ENCODE measurements at regions not wholly inside any gene's neighbourhood (a gene's known extent, or its start where the extent isn't known, plus 50 kb on each side); places are given as distances from the start of the nearest gene placed in this dataset.

DNA sequence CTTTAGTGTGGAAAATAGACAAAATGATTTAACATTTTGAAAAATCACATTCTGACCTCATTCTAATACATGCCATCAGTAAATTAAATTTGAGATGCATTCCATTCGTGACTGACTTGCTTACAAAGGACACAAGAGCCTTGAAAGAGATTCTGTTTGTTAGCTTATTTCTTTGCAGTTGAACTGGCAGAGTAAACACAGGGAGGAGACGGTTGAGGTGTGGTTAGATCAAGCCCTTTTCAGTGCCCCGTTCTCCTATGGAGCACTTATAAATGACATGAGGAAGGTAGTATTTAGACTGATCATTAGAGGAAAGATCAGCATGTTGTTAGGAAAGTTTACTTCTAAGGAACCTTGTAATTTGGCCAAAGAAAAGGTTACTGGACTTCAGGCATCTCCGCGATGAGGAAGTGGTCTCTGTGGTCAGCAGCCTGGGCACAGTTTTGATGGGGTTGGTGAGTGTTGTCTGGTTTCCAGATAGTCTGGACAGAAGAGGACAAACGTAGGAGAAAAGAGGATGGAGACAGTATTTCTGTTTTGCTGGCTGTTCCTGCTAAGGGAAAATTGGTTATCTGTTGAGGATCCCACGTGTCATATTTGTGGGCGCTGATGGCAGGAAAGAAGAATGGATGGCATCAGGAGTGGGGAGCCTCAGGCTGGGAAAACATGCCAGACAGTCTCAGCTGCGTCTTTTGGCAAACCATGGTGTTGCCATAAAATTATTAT is 328.9 kb upstream of the TBL1XR1 start:
- TF ChIP-seq POLR2A (IDR thresholded peaks at IDR 0.05; ENCODE audit: low read depth), result no peak
- TF ChIP-seq EP300 (IDR thresholded peaks at IDR 0.05), result no peak
- TF ChIP-seq POLR2AphosphoS5 (IDR thresholded peaks at IDR 0.05), result no peak
- TF ChIP-seq, protein P1, sequence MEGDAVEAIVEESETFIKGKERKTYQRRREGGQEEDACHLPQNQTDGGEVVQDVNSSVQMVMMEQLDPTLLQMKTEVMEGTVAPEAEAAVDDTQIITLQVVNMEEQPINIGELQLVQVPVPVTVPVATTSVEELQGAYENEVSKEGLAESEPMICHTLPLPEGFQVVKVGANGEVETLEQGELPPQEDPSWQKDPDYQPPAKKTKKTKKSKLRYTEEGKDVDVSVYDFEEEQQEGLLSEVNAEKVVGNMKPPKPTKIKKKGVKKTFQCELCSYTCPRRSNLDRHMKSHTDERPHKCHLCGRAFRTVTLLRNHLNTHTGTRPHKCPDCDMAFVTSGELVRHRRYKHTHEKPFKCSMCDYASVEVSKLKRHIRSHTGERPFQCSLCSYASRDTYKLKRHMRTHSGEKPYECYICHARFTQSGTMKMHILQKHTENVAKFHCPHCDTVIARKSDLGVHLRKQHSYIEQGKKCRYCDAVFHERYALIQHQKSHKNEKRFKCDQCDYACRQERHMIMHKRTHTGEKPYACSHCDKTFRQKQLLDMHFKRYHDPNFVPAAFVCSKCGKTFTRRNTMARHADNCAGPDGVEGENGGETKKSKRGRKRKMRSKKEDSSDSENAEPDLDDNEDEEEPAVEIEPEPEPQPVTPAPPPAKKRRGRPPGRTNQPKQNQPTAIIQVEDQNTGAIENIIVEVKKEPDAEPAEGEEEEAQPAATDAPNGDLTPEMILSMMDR (IDR thresholded peaks at IDR 0.05), result no peak
- peaks cover 8 to 52% (median 27%) of the 10 kb centered on the region in 4 donors for H3K4me1 ChIP-seq
- intact Hi-C loops (cut with DNase I), result no loop called here
- WGBS, result 80% methylated on average over 9 of the region's 9 CpGs
- H3K4me3 ChIP-seq, result no peak overlapping the region
- DNase-seq (ENCODE audit: extremely low spot score), result no peak
- H3K27me3 ChIP-seq, result no peaks in the 10 kb centered on the region
- no peaks in the 10 kb centered on the region for H3K36me3 ChIP-seq
- H3K9me3 ChIP-seq, result no peaks in the 10 kb centered on the region
- H3K27ac ChIP-seq (replicated peaks in 1 of 4), result no peak overlapping the region

DNA sequence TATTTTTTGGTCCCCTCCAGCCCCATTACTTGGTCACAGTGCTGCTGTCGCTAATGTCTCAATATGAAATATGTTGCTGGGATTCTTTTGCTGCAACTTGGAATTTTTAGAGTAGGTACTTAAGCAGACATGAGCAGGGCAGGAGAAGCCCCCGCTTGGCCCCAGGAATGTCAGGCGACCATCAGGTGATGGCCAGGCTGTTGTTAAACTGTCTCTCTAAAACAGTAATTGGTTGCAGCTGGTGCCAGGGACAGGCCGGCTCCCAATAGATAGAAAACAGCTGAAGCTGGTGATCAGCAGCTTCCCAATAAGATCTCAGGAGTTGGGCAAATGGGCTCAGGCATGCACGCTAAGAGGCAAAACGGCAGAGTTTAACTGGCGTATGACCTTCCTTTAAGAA is 329.9 kb upstream of the TBL1XR1 start:
- H3K9me3 ChIP-seq, result no peaks in the 10 kb centered on the region
- no peak overlapping the region for H3K27ac ChIP-seq (replicated peaks in 1 of 4)
- TF ChIP-seq, protein P1 (IDR thresholded peaks at IDR 0.05), result no peak
- TF ChIP-seq EP300 (IDR thresholded peaks at IDR 0.05), result no peak
- no peak for TF ChIP-seq POLR2A (IDR thresholded peaks at IDR 0.05; ENCODE audit: low read depth)
- no peak for TF ChIP-seq POLR2AphosphoS5 (IDR thresholded peaks at IDR 0.05)
- 94% methylated on average over 7 of the region's 7 CpGs for WGBS
- H3K4me1 ChIP-seq, result peaks cover 8 to 47% (median 26%) of the 10 kb centered on the region in 4 donors
- no peak overlapping the region for H3K4me3 ChIP-seq
- no peaks in the 10 kb centered on the region for H3K36me3 ChIP-seq
- H3K27me3 ChIP-seq, result no peaks in the 10 kb centered on the region
- no peak for DNase-seq (ENCODE audit: extremely low spot score)
- intact Hi-C loops (cut with DNase I), result no loop called here

DNA sequence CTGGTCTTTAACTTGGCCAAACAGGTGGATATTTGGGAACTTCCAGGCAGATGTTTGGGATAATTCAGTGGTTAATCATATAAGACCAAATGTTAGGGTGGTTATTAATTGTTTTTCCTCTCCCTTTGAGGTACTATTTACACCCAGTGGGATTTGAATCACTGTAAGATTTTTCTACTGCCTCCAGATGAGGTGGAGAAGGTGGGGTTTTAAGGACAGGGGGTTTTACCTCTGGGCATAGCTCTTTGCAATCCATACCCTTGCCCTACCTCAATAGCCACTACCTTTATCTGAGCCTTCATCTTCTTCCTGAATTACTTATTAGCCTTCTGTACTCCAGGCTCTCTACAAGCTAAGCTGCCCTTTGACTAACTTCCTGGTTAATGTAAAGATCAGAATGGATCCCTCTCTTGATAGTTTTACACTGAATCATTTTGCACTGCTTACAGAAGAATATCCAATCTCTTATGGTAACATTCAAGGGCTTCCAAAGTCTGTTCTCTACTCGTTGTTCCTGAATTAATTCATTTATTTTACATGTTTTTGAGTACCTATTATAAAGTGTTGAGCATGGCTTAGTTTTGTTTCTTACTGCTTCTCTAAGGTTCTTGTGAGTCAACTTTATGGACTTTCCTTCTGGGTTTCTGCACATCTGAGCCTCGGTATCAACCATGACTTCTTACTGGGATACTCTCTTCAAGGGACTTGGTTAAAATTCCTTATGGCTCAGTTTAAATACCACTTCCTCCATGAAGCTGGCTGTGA is 331.2 kb upstream of the TBL1XR1 start:
- TF ChIP-seq POLR2AphosphoS5 (IDR thresholded peaks at IDR 0.05), result no peak
- TF ChIP-seq, protein P1 (IDR thresholded peaks at IDR 0.05), result no peak
- H3K27me3 ChIP-seq, result no peaks in the 10 kb centered on the region
- WGBS, result 93% methylated on average over 2 of the region's 2 CpGs
- no peak overlapping the region for H3K4me3 ChIP-seq
- no peak for DNase-seq (ENCODE audit: extremely low spot score)
- H3K27ac ChIP-seq (replicated peaks in 1 of 4), result no peak overlapping the region
- intact Hi-C loops (cut with DNase I), result no loop called here
- no peaks in the 10 kb centered on the region for H3K9me3 ChIP-seq
- H3K36me3 ChIP-seq, result no peaks in the 10 kb centered on the region
- H3K4me1 ChIP-seq, result peaks cover 8 to 36% (median 20%) of the 10 kb centered on the region in 4 donors

DNA sequence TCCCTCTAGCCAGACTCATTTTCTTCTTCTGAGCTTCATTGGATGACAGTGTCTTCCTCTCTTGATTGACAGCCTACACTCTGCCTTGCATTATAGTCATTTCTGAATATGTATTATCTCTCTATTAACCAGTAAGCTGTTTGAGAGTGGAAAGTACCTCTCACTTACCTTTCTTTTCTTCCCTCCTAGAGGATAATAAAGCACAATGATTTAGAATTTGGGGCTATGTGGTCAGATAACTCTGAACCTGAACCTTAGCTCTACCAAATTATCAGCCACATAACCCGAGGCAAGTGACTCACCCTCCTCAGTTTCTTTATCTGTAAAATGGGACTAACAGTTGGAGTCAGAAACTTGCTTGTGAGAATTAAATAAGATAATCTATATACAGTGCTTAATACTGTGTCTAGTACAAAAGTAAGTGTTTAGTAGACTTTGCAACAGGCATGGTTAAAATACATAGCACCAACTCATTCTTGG is 331.8 kb upstream of the TBL1XR1 start:
- H3K36me3 ChIP-seq, result no peaks in the 10 kb centered on the region
- H3K27ac ChIP-seq (replicated peaks in 1 of 4), result no peak overlapping the region
- no peak overlapping the region for H3K4me3 ChIP-seq
- 100% methylated on average over 1 of the region's 1 CpG for WGBS
- no peak for TF ChIP-seq POLR2A (IDR thresholded peaks at IDR 0.05; ENCODE audit: low read depth)
- TF ChIP-seq POLR2AphosphoS5 (IDR thresholded peaks at IDR 0.05), result no peak
- TF ChIP-seq, protein P1 (IDR thresholded peaks at IDR 0.05), result no peak
- TF ChIP-seq EP300 (IDR thresholded peaks at IDR 0.05), result no peak
- no peak for DNase-seq (ENCODE audit: extremely low spot score)
- H3K27me3 ChIP-seq, result no peaks in the 10 kb centered on the region
- H3K4me1 ChIP-seq, result peaks cover 8 to 29% (median 15%) of the 10 kb centered on the region in 4 donors
- intact Hi-C loops (cut with DNase I), result no loop called here
- H3K9me3 ChIP-seq, result no peaks in the 10 kb centered on the region
